ENCODE measurements at regions not wholly inside any gene's neighbourhood (a gene's known extent, or its start where the extent isn't known, plus 50 kb on each side); places are given as distances from the start of the nearest gene placed in this dataset.
"Not testable (repeated sequence)": the region's sequence is repeated elsewhere in the genome, so short reads cannot be mapped to it uniquely, and the experiment has no call there.

GRCh38 chr4:141464366-141464765 lies 172.0 kb upstream of the IL15 start:
- no peak for DNase-seq

GRCh38 chr4:141465171-141465570 lies 171.2 kb upstream of the IL15 start:
- DNase-seq: no peak

GRCh38 chr4:141467225-141467624 lies 169.2 kb upstream of the IL15 start:
- no peak for DNase-seq

GRCh38 chr4:141469392-141469791 lies 167.0 kb upstream of the IL15 start:
- no peak for DNase-seq

- DNase-seq: no peak
These were observed 163.3 kb upstream of the IL15 start for GRCh38 chr4:141473026-141473540.

- DNase-seq: no peak
These were observed 162.4 kb upstream of the IL15 start for GRCh38 chr4:141473952-141474351.

- no peak for DNase-seq
These were observed 155.4 kb upstream of the IL15 start for GRCh38 chr4:141480950-141481349.

GRCh38 chr4:141484298-141484697 lies 152.1 kb upstream of the IL15 start:
- not testable (repeated sequence) for DNase-seq

- DNase-seq: no peak
These were observed 149.9 kb upstream of the IL15 start for GRCh38 chr4:141486375-141486997.

GRCh38 chr4:141497627-141498026 lies 138.8 kb upstream of the IL15 start:
- DNase-seq: no peak

- DNase-seq: no peak
These were observed 137.0 kb upstream of the IL15 start for GRCh38 chr4:141499261-141499853.

- DNase-seq: no peak
These were observed 135.0 kb upstream of the IL15 start for GRCh38 chr4:141501395-141501794.

- DNase-seq: no peak
These were observed 134.5 kb upstream of the IL15 start for GRCh38 chr4:141501931-141502330.

GRCh38 chr4:141502755-141503154 lies 133.6 kb upstream of the IL15 start:
- DNase-seq: no peak

GRCh38 chr4:141503260-141503659 lies 133.1 kb upstream of the IL15 start:
- DNase-seq: no peak

- no peak for DNase-seq
These were observed 125.3 kb upstream of the IL15 start for GRCh38 chr4:141511055-141511454.

- DNase-seq: no peak
These were observed 122.5 kb upstream of the IL15 start for GRCh38 chr4:141513866-141514265.

- DNase-seq: no peak
These were observed 118.2 kb upstream of the IL15 start for GRCh38 chr4:141518222-141518621.

GRCh38 chr4:141524116-141524515 lies 112.3 kb upstream of the IL15 start:
- no peak for DNase-seq

GRCh38 chr4:141524841-141525240 lies 111.5 kb upstream of the IL15 start:
- no peak for DNase-seq

- DNase-seq: no peak
These were observed 105.8 kb upstream of the IL15 start for GRCh38 chr4:141530627-141531026.

GRCh38 chr4:141534985-141535384 lies 101.4 kb upstream of the IL15 start:
- DNase-seq: no peak

- DNase-seq: no peak
These were observed 98.4 kb upstream of the IL15 start for GRCh38 chr4:141538001-141538400.

GRCh38 chr4:141540643-141541042 lies 95.7 kb upstream of the IL15 start:
- DNase-seq: no peak

GRCh38 chr4:141541851-141542250 lies 94.5 kb upstream of the IL15 start:
- no peak for DNase-seq

All from effector CD4-positive, alpha-beta T cell (primary cell).